ENCODE measurements at regions not wholly inside any gene's neighbourhood (a gene's known extent, or its start where the extent isn't known, plus 50 kb on each side); places are given as distances from the start of the nearest gene placed in this dataset. TPM values are rescaled to one million over a fixed set of nuclear protein-coding genes. Genes with fewer than 3 reads are reported as not detected.

Small RNA genes in the stretch of these regions (small RNA-seq; reads per million reads assigned to genes)
- gene RF00105 (ENCODE audit: insufficient read depth) (not detected), gene SNORD115-1 (ENCODE audit: insufficient read depth) (0.51 reads per million), gene SNORD115-10 (ENCODE audit: insufficient read depth) (not detected), gene SNORD115-11 (ENCODE audit: insufficient read depth) (not detected), gene SNORD115-12 (ENCODE audit: insufficient read depth) (not detected), gene SNORD115-14 (ENCODE audit: insufficient read depth) (not detected), gene SNORD115-15 (ENCODE audit: insufficient read depth) (not detected), gene SNORD115-16 (ENCODE audit: insufficient read depth) (not detected), gene SNORD115-17 (ENCODE audit: insufficient read depth) (not detected), gene SNORD115-18 (ENCODE audit: insufficient read depth) (not detected), gene SNORD115-19 (ENCODE audit: insufficient read depth) (not detected), gene SNORD115-2 (ENCODE audit: insufficient read depth) (not detected), gene SNORD115-20 (ENCODE audit: insufficient read depth) (not detected), gene SNORD115-21 (ENCODE audit: insufficient read depth) (not detected), gene SNORD115-22 (ENCODE audit: insufficient read depth) (not detected), gene SNORD115-23 (ENCODE audit: insufficient read depth) (not detected), gene SNORD115-24 (ENCODE audit: insufficient read depth) (not detected), gene SNORD115-25 (ENCODE audit: insufficient read depth) (not detected), gene SNORD115-27 (ENCODE audit: insufficient read depth) (not detected), gene SNORD115-28 (ENCODE audit: insufficient read depth) (not detected), gene SNORD115-29 (ENCODE audit: insufficient read depth) (not detected), gene SNORD115-3 (ENCODE audit: insufficient read depth) (not detected), gene SNORD115-30 (ENCODE audit: insufficient read depth) (not detected), gene SNORD115-31 (ENCODE audit: insufficient read depth) (not detected), gene SNORD115-32 (ENCODE audit: insufficient read depth) (0.51 reads per million), gene SNORD115-33 (ENCODE audit: insufficient read depth) (not detected), gene SNORD115-34 (ENCODE audit: insufficient read depth) (not detected), gene SNORD115-35 (ENCODE audit: insufficient read depth) (not detected), gene SNORD115-36 (ENCODE audit: insufficient read depth) (not detected), gene SNORD115-37 (ENCODE audit: insufficient read depth) (not detected), gene SNORD115-38 (ENCODE audit: insufficient read depth) (not detected), gene SNORD115-39 (ENCODE audit: insufficient read depth) (not detected), gene SNORD115-4 (ENCODE audit: insufficient read depth) (not detected), gene SNORD115-40 (ENCODE audit: insufficient read depth) (not detected), gene SNORD115-41 (ENCODE audit: insufficient read depth) (not detected), gene SNORD115-42 (ENCODE audit: insufficient read depth) (not detected), gene SNORD115-43 (ENCODE audit: insufficient read depth) (not detected), gene SNORD115-44 (ENCODE audit: insufficient read depth) (not detected), gene SNORD115-45 (ENCODE audit: insufficient read depth) (not detected), gene SNORD115-46 (ENCODE audit: insufficient read depth) (not detected), gene SNORD115-47 (ENCODE audit: insufficient read depth) (not detected), gene SNORD115-5 (ENCODE audit: insufficient read depth) (not detected), gene SNORD115-6 (ENCODE audit: insufficient read depth) (not detected), gene SNORD115-7 (ENCODE audit: insufficient read depth) (not detected), gene SNORD115-8 (ENCODE audit: insufficient read depth) (not detected), gene SNORD115-9 (ENCODE audit: insufficient read depth) (not detected), gene SNORD116-1 (ENCODE audit: insufficient read depth) (25.0 reads per million, percentile 93 among the genes with 10 or more reads in this experiment), gene SNORD116-10 (ENCODE audit: insufficient read depth) (not detected), gene SNORD116-11 (ENCODE audit: insufficient read depth) (2.9 reads per million, percentile 36 among the genes with 10 or more reads in this experiment), gene SNORD116-12 (ENCODE audit: insufficient read depth) (23.8 reads per million, percentile 93 among the genes with 10 or more reads in this experiment), gene SNORD116-13 (ENCODE audit: insufficient read depth) (33.6 reads per million, percentile 95 among the genes with 10 or more reads in this experiment), gene SNORD116-14 (ENCODE audit: insufficient read depth) (12.7 reads per million, percentile 86 among the genes with 10 or more reads in this experiment), gene SNORD116-15 (ENCODE audit: insufficient read depth) (16.8 reads per million, percentile 90 among the genes with 10 or more reads in this experiment), gene SNORD116-16 (ENCODE audit: insufficient read depth) (43.2 reads per million, percentile 96 among the genes with 10 or more reads in this experiment), gene SNORD116-17 (ENCODE audit: insufficient read depth) (2.6 reads per million, percentile 30 among the genes with 10 or more reads in this experiment), gene SNORD116-18 (ENCODE audit: insufficient read depth) (63.3 reads per million, percentile 97 among the genes with 10 or more reads in this experiment), gene SNORD116-19 (ENCODE audit: insufficient read depth) (not detected), gene SNORD116-2 (ENCODE audit: insufficient read depth) (9.8 reads per million, percentile 81 among the genes with 10 or more reads in this experiment), gene SNORD116-22 (ENCODE audit: insufficient read depth) (not detected), gene SNORD116-23 (ENCODE audit: insufficient read depth) (141 reads per million, percentile 98 among the genes with 10 or more reads in this experiment), gene SNORD116-24 (ENCODE audit: insufficient read depth) (173 reads per million, percentile 98 among the genes with 10 or more reads in this experiment), gene SNORD116-25 (ENCODE audit: insufficient read depth) (113 reads per million, percentile 97 among the genes with 10 or more reads in this experiment), gene SNORD116-29 (ENCODE audit: insufficient read depth) (257 reads per million, percentile 98 among the genes with 10 or more reads in this experiment), gene SNORD116-3 (ENCODE audit: insufficient read depth) (not detected), gene SNORD116-30 (ENCODE audit: insufficient read depth) (not detected), gene SNORD116-5 (ENCODE audit: insufficient read depth) (not detected), gene SNORD116-6 (ENCODE audit: insufficient read depth) (19.2 reads per million, percentile 91 among the genes with 10 or more reads in this experiment), gene SNORD116-7 (ENCODE audit: insufficient read depth) (not detected), gene SNORD116-8 (ENCODE audit: insufficient read depth) (23.1 reads per million, percentile 93 among the genes with 10 or more reads in this experiment), gene SNORD116-9 (ENCODE audit: insufficient read depth) (0.51 reads per million)
